DND-41 (cell line): ENCODE measurements at regions not wholly inside any gene's neighbourhood (a gene's known extent, or its start where the extent isn't known, plus 50 kb on each side); places are given as distances from the start of the nearest gene placed in this dataset.

ENCODE experiments used
- ATAC-seq: fragments of 200-7000 bp; cut with Tn5 transposase; 3 replicates; pipeline ENCODE4 v1.9.1; 2021; ENCODE audit warnings: low read depth; ENCODE audit not compliant: insufficient read depth
- DNase-seq: peaks from one replicate; pipeline ENCODE4 v3.0.0-alpha.2; 2020
- H2AFZ ChIP-seq: 2 replicates; pipeline ENCODE4 v1.6.0; 2012; ENCODE audit warnings: low read depth, low read length
- H3K27ac ChIP-seq: 2 replicates; pipeline ENCODE4 v1.5.1; 2012; ENCODE audit warnings: low read length, inconsistent platforms
- H3K27me3 ChIP-seq: fragments of 200-600 bp; sonication (generic); 2 replicates; pipeline ENCODE4 v1.6.0; 2012; ENCODE audit warnings: low read length, mild to moderate bottlenecking, inconsistent platforms; ENCODE audit not compliant: insufficient read depth, poor library complexity
- H3K36me3 ChIP-seq: 2 replicates; pipeline ENCODE4 v1.5.1; 2012; ENCODE audit warnings: low read length, inconsistent platforms; ENCODE audit not compliant: insufficient read depth
- H3K4me1 ChIP-seq: 2 replicates; pipeline ENCODE4 v1.5.1; 2012; ENCODE audit warnings: mild to moderate bottlenecking, low read length; ENCODE audit not compliant: insufficient read depth
- H3K4me2 ChIP-seq: 2 replicates; pipeline ENCODE4 v1.6.0; 2012; ENCODE audit warnings: mild to moderate bottlenecking, moderate library complexity, low read length, inconsistent platforms; ENCODE audit not compliant: insufficient read depth
- H3K4me3 ChIP-seq, 2 experiments: fragments of 200-600 bp in 1 of 2; shearing (Covaris generic) in 1 of 2; 2 replicates each; pipeline ENCODE4 v1.5.1; 2012 to 2016; ENCODE audit warnings: inconsistent platforms in 2 of 2, low read length in 2 of 2, mild to moderate bottlenecking in 2 of 2, low read depth in 1 of 2, moderate library complexity in 1 of 2
- H3K79me2 ChIP-seq: 2 replicates; pipeline ENCODE4 v1.6.0; 2012; ENCODE audit warnings: low read length, inconsistent platforms; ENCODE audit not compliant: insufficient read depth
- H3K9ac ChIP-seq: 2 replicates; pipeline ENCODE4 v1.6.0; 2012; ENCODE audit warnings: low read depth, mild to moderate bottlenecking, inconsistent platforms, low read length, moderate library complexity
- H3K9me3 ChIP-seq: 2 replicates; pipeline ENCODE4 v1.5.1; 2012; ENCODE audit warnings: low read length, moderate library complexity, mild to moderate bottlenecking, inconsistent platforms; ENCODE audit not compliant: insufficient read depth, severe bottlenecking
- H4K20me1 ChIP-seq: 2 replicates; pipeline ENCODE4 v1.6.0; 2012; ENCODE audit warnings: low read length; ENCODE audit not compliant: insufficient read depth
- EZH2 ChIP-seq: IDR thresholded peaks from 3 replicates; pipeline ENCODE4 v1.6.1; 2012; ENCODE audit warnings: borderline replicate concordance, low read depth, mild to moderate bottlenecking, moderate library complexity, low read length, inconsistent platforms; ENCODE audit not compliant: severe bottlenecking
- TF ChIP-seq, protein P1 (sequence below): IDR thresholded peaks from 2 replicates; pipeline ENCODE4 v1.5.1; 2012; ENCODE audit warnings: borderline replicate concordance, low read length, moderate library complexity, mild to moderate bottlenecking; ENCODE audit not compliant: poor library complexity, severe bottlenecking; ENCODE audit errors: extremely low read depth

- Histone ChIP-seq H4K20me1 (no peaks in the 10 kb centered on the region), H2AFZ (no peak overlapping the region), H3K9ac (no peak overlapping the region), H3K27ac (no peak overlapping the region), H3K9me3 (no peaks in the 10 kb centered on the region), H3K36me3 (no peaks in the 10 kb centered on the region), H3K4me2 (no peak overlapping the region), H3K79me2 (no peaks in the 10 kb centered on the region), H3K4me1 (no peaks in the 10 kb centered on the region), H3K27me3 (no peaks in the 10 kb centered on the region), H3K4me3 (no peak overlapping the region)
- ATAC-seq: no peak
- TF ChIP-seq, protein P1, sequence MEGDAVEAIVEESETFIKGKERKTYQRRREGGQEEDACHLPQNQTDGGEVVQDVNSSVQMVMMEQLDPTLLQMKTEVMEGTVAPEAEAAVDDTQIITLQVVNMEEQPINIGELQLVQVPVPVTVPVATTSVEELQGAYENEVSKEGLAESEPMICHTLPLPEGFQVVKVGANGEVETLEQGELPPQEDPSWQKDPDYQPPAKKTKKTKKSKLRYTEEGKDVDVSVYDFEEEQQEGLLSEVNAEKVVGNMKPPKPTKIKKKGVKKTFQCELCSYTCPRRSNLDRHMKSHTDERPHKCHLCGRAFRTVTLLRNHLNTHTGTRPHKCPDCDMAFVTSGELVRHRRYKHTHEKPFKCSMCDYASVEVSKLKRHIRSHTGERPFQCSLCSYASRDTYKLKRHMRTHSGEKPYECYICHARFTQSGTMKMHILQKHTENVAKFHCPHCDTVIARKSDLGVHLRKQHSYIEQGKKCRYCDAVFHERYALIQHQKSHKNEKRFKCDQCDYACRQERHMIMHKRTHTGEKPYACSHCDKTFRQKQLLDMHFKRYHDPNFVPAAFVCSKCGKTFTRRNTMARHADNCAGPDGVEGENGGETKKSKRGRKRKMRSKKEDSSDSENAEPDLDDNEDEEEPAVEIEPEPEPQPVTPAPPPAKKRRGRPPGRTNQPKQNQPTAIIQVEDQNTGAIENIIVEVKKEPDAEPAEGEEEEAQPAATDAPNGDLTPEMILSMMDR: no peak
- TF ChIP-seq EZH2: no peak
- no peak for DNase-seq
Observed at GRCh38 chr5:4137781-4138180, 542.1 kb downstream of the IRX1 start.

- Histone ChIP-seq H4K20me1 (no peaks in the 10 kb centered on the region), H3K79me2 (no peaks in the 10 kb centered on the region), H3K27ac (no peak overlapping the region), H3K4me1 (no peaks in the 10 kb centered on the region), H3K4me2 (no peak overlapping the region), H3K36me3 (no peaks in the 10 kb centered on the region), H2AFZ (no peak overlapping the region), H3K27me3 (no peaks in the 10 kb centered on the region), H3K9me3 (no peaks in the 10 kb centered on the region), H3K9ac (no peak overlapping the region), H3K4me3 (no peak overlapping the region)
- TF ChIP-seq EZH2: no peak
- TF ChIP-seq, protein P1: peak; percentile 28
- no peak for DNase-seq
- no peak for ATAC-seq
Observed at GRCh38 chr5:4142842-4143241, 547.2 kb downstream of the IRX1 start.

DNA sequence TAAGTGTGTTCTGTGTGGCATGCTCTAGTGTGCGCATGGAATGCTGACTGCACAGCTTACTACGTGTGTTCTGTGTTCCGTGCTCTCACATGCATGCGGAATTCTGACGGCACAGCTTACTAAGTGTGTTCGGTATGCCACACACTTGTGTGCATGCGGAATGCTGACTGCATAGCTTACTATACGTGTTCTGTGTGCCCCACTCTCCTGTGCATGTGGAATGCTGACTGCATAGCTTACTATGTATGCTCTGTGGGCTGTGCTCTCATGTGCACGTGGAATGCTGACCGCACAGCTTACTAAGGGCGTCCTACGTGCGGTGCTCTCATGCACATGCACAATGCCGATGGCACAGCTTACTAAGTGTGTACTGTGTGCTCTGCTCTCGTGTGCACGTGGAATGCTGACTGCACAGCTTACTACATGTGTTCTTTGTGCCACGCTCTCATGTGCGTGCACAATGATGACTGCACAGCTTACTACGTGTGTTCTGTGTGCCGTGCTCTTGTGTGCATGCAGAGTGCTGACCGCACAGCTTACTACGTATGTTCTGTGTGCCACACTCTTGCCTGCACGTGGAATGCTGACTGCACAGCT lies 548.9 kb downstream of the IRX1 start:
- no peaks in the 10 kb centered on the region for H3K27me3 ChIP-seq
- no peak overlapping the region for H3K4me2 ChIP-seq
- H3K9me3 ChIP-seq: no peaks in the 10 kb centered on the region
- no peaks in the 10 kb centered on the region for H3K4me1 ChIP-seq
- no peaks in the 10 kb centered on the region for H4K20me1 ChIP-seq
- H3K36me3 ChIP-seq: no peaks in the 10 kb centered on the region
- no peak overlapping the region for H3K4me3 ChIP-seq
- H3K79me2 ChIP-seq: no peaks in the 10 kb centered on the region
- H3K9ac ChIP-seq: no peak overlapping the region
- TF ChIP-seq, protein P1: no peak
- TF ChIP-seq EZH2: no peak
- no peak for ATAC-seq
- no peak overlapping the region for H3K27ac ChIP-seq
- no peak overlapping the region for H2AFZ ChIP-seq
- DNase-seq: no peak

DNA sequence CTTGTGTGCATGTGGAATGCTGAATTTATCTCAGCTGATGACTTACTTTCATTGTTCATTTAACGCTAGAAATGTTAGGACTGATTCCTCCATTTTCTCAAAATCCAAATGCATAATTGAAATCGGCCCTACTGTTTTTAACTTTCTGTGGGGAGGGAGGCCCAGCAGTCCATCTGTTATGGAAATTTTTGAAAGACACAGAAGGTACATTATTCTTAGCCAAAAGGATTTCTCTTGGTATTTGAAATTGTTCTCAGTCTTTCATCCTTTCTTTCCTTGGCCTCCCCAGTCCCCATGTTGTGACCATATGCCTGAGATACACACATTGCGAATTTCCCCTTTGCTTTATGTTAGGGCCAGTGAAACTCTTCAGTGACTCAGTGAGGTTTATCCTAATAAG lies 549.9 kb downstream of the IRX1 start:
- no peaks in the 10 kb centered on the region for H3K27me3 ChIP-seq
- H2AFZ ChIP-seq: no peak overlapping the region
- no peaks in the 10 kb centered on the region for H4K20me1 ChIP-seq
- H3K9ac ChIP-seq: no peak overlapping the region
- H3K79me2 ChIP-seq: no peaks in the 10 kb centered on the region
- no peaks in the 10 kb centered on the region for H3K9me3 ChIP-seq
- no peak overlapping the region for H3K4me3 ChIP-seq
- DNase-seq: no peak
- TF ChIP-seq EZH2: no peak
- TF ChIP-seq, protein P1: no peak
- H3K27ac ChIP-seq: no peak overlapping the region
- no peak overlapping the region for H3K4me2 ChIP-seq
- no peaks in the 10 kb centered on the region for H3K4me1 ChIP-seq
- no peak for ATAC-seq
- H3K36me3 ChIP-seq: no peaks in the 10 kb centered on the region
